ENCODE measurements at regions not wholly inside any gene's neighbourhood (a gene's known extent, or its start where the extent isn't known, plus 50 kb on each side); places are given as distances from the start of the nearest gene placed in this dataset.

DNA sequence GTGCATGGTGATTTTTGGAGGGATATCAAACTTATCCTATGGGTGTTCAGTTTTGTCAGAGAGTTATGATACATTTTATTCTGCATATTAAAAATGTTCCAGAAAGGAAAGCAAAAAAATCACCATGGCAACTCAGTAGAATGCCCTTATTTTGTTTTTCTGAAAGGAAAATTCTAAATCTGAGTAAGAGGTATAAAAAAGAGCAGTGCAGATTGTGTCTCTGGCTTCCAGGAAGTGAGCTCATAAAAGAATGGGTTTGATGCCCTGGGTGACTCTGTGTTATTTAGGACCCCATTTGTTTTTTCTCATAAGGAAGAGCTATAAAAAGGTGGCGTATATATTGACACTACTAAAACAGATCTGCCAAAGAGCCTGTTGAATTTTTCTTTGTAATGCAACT, 128.8 kb downstream of the UCHL1 start:
- H3K27me3 Mint-ChIP-seq, result no peaks in the 10 kb centered on the region
- no peak overlapping the region for H3K27ac Mint-ChIP-seq
- no peaks in the 10 kb centered on the region for H3K36me3 Mint-ChIP-seq
- H3K4me1 Mint-ChIP-seq, result no peaks in the 10 kb centered on the region
- ATAC-seq (no peak), DNase-seq (no peak)
- CTCF ChIA-PET, result no interaction called here
- no peak overlapping the region for H3K4me3 Mint-ChIP-seq
- H3K9me3 Mint-ChIP-seq (ENCODE audit: low read depth), result no peaks in the 10 kb centered on the region

GRCh38 chr4:41388080-41388479, 131.4 kb downstream of the UCHL1 start:
- Mint-ChIP-seq H3K4me3 (no peak overlapping the region), H3K36me3 (no peaks in the 10 kb centered on the region), H3K9me3 (ENCODE audit: low read depth) (no peaks in the 10 kb centered on the region), H3K27me3 (no peaks in the 10 kb centered on the region), H3K27ac (no peak overlapping the region), H3K4me1 (no peaks in the 10 kb centered on the region)
- no peak for DNase-seq
- CTCF ChIA-PET, result no interaction called here
- ATAC-seq, result no peak

DNA sequence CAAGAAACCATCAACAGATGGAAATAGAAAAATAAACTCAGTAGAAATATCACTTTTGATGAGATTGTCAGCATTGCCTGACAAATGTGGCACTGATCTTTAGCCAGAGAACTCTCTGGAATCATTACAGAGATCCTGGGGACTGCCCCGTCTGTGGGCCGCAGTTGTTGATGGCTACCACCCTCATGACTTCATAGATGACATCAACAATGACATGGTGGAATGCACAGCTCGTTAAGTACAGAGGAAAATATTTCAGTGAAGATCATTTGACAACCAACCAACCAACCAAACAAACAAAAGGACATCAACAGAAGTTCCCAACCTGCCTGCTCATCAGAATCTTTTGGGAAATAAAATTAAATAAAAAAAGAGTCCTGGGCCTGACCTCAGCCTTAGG, 132.6 kb downstream of the UCHL1 start:
- no peaks in the 10 kb centered on the region for H3K27me3 Mint-ChIP-seq
- H3K27ac Mint-ChIP-seq, result no peak overlapping the region
- no peak overlapping the region for H3K4me3 Mint-ChIP-seq
- DNase-seq, result no peak
- no peaks in the 10 kb centered on the region for H3K4me1 Mint-ChIP-seq
- CTCF ChIA-PET, result no interaction called here
- H3K36me3 Mint-ChIP-seq, result no peaks in the 10 kb centered on the region
- H3K9me3 Mint-ChIP-seq (ENCODE audit: low read depth), result no peaks in the 10 kb centered on the region
- no peak for ATAC-seq

- Mint-ChIP-seq H3K4me1 (no peaks in the 10 kb centered on the region), H3K27ac (no peak overlapping the region), H3K27me3 (no peaks in the 10 kb centered on the region), H3K9me3 (ENCODE audit: low read depth) (no peaks in the 10 kb centered on the region), H3K4me3 (no peak overlapping the region), H3K36me3 (no peaks in the 10 kb centered on the region)
- CTCF ChIA-PET, result no interaction called here
- ATAC-seq, result no peak
- no peak for DNase-seq
These were observed 133.9 kb downstream of the UCHL1 start for GRCh38 chr4:41390661-41391060.

GRCh38 chr4:41391271-41391670, 134.5 kb downstream of the UCHL1 start:
- Mint-ChIP-seq H3K4me3 (no peak overlapping the region), H3K9me3 (ENCODE audit: low read depth) (no peaks in the 10 kb centered on the region), H3K27ac (no peak overlapping the region), H3K4me1 (no peaks in the 10 kb centered on the region), H3K36me3 (no peaks in the 10 kb centered on the region), H3K27me3 (no peaks in the 10 kb centered on the region)
- CTCF ChIA-PET, result no interaction called here
- ATAC-seq (no peak), DNase-seq (no peak)

DNA sequence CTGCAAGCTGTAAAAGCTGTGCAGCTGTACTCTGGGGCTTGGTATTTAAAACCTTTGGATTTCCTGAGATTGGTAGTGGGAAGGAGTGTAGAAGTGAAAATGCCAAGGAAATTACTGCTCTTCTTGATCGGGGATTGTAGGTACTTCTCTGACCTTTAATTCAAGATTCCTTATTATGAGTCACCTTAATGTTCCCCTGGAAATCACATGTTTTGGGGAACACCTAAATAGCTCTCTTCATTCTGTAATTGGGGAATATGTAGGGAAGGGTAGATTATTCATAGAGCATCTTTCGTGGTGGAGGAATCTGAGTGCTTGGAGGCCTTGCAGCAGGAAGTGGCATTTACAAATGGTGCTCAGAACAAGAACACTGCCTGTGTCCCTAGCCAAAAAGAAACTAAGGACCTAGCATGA, 137.8 kb downstream of the UCHL1 start:
- Mint-ChIP-seq H3K9me3 (ENCODE audit: low read depth) (no peaks in the 10 kb centered on the region), H3K4me1 (no peaks in the 10 kb centered on the region), H3K36me3 (no peaks in the 10 kb centered on the region), H3K27ac (no peak overlapping the region), H3K27me3 (no peaks in the 10 kb centered on the region), H3K4me3 (no peak overlapping the region)
- CTCF ChIA-PET, result no interaction called here
- DNase-seq (no peak), ATAC-seq (no peak)

DNA sequence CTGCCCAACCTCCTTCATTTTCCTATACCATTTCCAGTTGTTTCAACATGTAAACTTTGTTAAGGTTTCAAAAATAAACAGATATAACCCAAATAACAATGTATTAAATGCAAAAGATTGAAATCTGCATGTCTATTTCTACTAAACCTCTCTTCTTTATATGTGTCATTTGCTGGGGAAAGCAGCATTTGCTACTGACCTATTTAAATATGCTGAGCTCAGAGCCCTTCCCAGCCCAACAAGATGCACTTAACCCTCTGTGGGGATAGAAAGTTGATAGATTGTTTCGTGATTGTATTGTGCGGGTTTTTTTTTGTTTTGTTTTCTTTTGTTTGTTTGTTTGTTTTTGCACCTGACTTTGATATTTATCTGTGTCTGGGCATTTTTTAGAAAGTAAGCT, 139.5 kb downstream of the UCHL1 start:
- Mint-ChIP-seq H3K27ac (no peak overlapping the region), H3K9me3 (ENCODE audit: low read depth) (no peaks in the 10 kb centered on the region), H3K27me3 (no peaks in the 10 kb centered on the region), H3K36me3 (no peaks in the 10 kb centered on the region), H3K4me3 (no peak overlapping the region), H3K4me1 (no peaks in the 10 kb centered on the region)
- no peak for DNase-seq
- no peak for ATAC-seq
- CTCF ChIA-PET, result no interaction called here

- no peaks in the 10 kb centered on the region for H3K4me1 Mint-ChIP-seq
- no peaks in the 10 kb centered on the region for H3K27me3 Mint-ChIP-seq
- H3K4me3 Mint-ChIP-seq, result no peak overlapping the region
- CTCF ChIA-PET, result no interaction called here
- H3K36me3 Mint-ChIP-seq, result no peaks in the 10 kb centered on the region
- no peak for ATAC-seq
- DNase-seq, result no peak
- H3K27ac Mint-ChIP-seq, result no peak overlapping the region
- no peaks in the 10 kb centered on the region for H3K9me3 Mint-ChIP-seq (ENCODE audit: low read depth)
These were observed 140.1 kb downstream of the UCHL1 start for GRCh38 chr4:41396869-41397268.

GRCh38 chr4:41399231-41399630, 138.7 kb upstream of the LIMCH1 start:
- ATAC-seq, result no peak
- Mint-ChIP-seq H3K27me3 (no peaks in the 10 kb centered on the region), H3K4me3 (no peak overlapping the region)

GRCh38 chr4:41400296-41400695, 137.7 kb upstream of the LIMCH1 start:
- Mint-ChIP-seq H3K27ac (no peak overlapping the region), H3K36me3 (no peaks in the 10 kb centered on the region), H3K9me3 (ENCODE audit: low read depth) (peaks cover 3% of the 10 kb centered on the region), H3K27me3 (no peaks in the 10 kb centered on the region), H3K4me1 (no peaks in the 10 kb centered on the region), H3K4me3 (no peak overlapping the region)
- DNase-seq, result no peak
- no peak for ATAC-seq
- CTCF ChIA-PET, result no interaction called here

More at GRCh38 chr4:41399231-41399630, 138.7 kb upstream of the LIMCH1 start:
- no peaks in the 10 kb centered on the region for H3K36me3 Mint-ChIP-seq
- H3K4me1 Mint-ChIP-seq, result no peaks in the 10 kb centered on the region
- CTCF ChIA-PET, result interaction anchor here (0.6 to 0.7 kb wide), 2 partner anchors 381 to 1744 kb away, joined by 3 read pairs; no protein-coding TSS in a partner anchor
- no peak for DNase-seq
- peaks cover 3% of the 10 kb centered on the region for H3K9me3 Mint-ChIP-seq (ENCODE audit: low read depth)
- H3K27ac Mint-ChIP-seq, result no peak overlapping the region

- peaks cover 3% of the 10 kb centered on the region for H3K9me3 Mint-ChIP-seq (ENCODE audit: low read depth)
- DNase-seq (no peak), ATAC-seq (no peak)
- no peaks in the 10 kb centered on the region for H3K36me3 Mint-ChIP-seq
- H3K4me1 Mint-ChIP-seq, result no peaks in the 10 kb centered on the region
- no peak overlapping the region for H3K27ac Mint-ChIP-seq
- CTCF ChIA-PET, result no interaction called here
- H3K27me3 Mint-ChIP-seq, result no peaks in the 10 kb centered on the region
- no peak overlapping the region for H3K4me3 Mint-ChIP-seq
These were observed 132.4 kb upstream of the LIMCH1 start for GRCh38 chr4:41405464-41406112.

DNA sequence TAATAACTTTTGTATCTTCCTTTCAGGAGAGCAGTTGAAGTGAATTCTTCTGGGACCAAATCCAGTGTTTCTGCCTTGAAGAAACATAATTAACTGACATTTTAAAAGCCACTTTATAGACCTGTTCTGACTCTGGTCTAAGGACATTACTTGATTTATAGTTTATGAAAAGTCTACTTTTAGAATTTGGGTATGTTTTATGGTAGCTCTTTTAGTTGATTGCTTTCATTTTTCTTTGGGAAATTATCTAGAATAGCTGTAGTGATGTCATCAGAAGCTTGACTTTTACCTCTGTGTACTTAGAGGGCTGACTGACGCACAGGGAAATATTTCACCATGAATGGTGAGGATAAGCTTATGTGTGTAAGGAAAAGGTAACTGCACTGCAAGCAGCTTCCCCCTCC, 131.8 kb upstream of the LIMCH1 start:
- H3K36me3 Mint-ChIP-seq, result no peaks in the 10 kb centered on the region
- DNase-seq (no peak), ATAC-seq (no peak)
- no peaks in the 10 kb centered on the region for H3K27me3 Mint-ChIP-seq
- H3K27ac Mint-ChIP-seq, result no peak overlapping the region
- no peaks in the 10 kb centered on the region for H3K4me1 Mint-ChIP-seq
- H3K4me3 Mint-ChIP-seq, result no peak overlapping the region
- CTCF ChIA-PET, result no interaction called here
- H3K9me3 Mint-ChIP-seq (ENCODE audit: low read depth), result peaks cover 3% of the 10 kb centered on the region

- H3K36me3 Mint-ChIP-seq, result no peaks in the 10 kb centered on the region
- no peaks in the 10 kb centered on the region for H3K4me1 Mint-ChIP-seq
- H3K27me3 Mint-ChIP-seq, result no peaks in the 10 kb centered on the region
- ATAC-seq, result no peak
- CTCF ChIA-PET, result no interaction called here
- H3K27ac Mint-ChIP-seq, result no peak overlapping the region
- peaks cover under 1% of the 10 kb centered on the region for H3K9me3 Mint-ChIP-seq (ENCODE audit: low read depth)
- DNase-seq, result no peak
- no peak overlapping the region for H3K4me3 Mint-ChIP-seq
These were observed 129.8 kb upstream of the LIMCH1 start for GRCh38 chr4:41408150-41408549.

GRCh38 chr4:41408859-41409593, 128.9 kb upstream of the LIMCH1 start:
- no peaks in the 10 kb centered on the region for H3K36me3 Mint-ChIP-seq
- no peaks in the 10 kb centered on the region for H3K9me3 Mint-ChIP-seq (ENCODE audit: low read depth)
- H3K4me3 Mint-ChIP-seq, result no peak overlapping the region
- ATAC-seq (no peak), DNase-seq (no peak)
- CTCF ChIA-PET, result no interaction called here
- H3K27me3 Mint-ChIP-seq, result peaks cover 3% of the 10 kb centered on the region
- H3K4me1 Mint-ChIP-seq, result no peaks in the 10 kb centered on the region
- H3K27ac Mint-ChIP-seq, result no peak overlapping the region
